SH-SY5Y (cell line): ENCODE measurements at regions not wholly inside any gene's neighbourhood (a gene's known extent, or its start where the extent isn't known, plus 50 kb on each side); places are given as distances from the start of the nearest gene placed in this dataset.

ENCODE experiments used
- GATA2 ChIP-seq: IDR thresholded peaks from 2 replicates; pipeline ENCODE4 v1.6.1; 2011; ENCODE audit warnings: mild to moderate bottlenecking, low read depth, low read length
- GATA3 ChIP-seq: IDR thresholded peaks from 2 replicates; pipeline ENCODE4 v1.6.1; 2011; ENCODE audit warnings: low read depth, mild to moderate bottlenecking, low read length, moderate library complexity

GRCh38 chr6:139480356-139481165 lies 106.1 kb upstream of the CITED2 start:
- TF ChIP-seq GATA2 (no peak), GATA3 (no peak)
